ENCODE measurements at regions not wholly inside any gene's neighbourhood (a gene's known extent, or its start where the extent isn't known, plus 50 kb on each side); places are given as distances from the start of the nearest gene placed in this dataset.

GRCh38 chr3:113097960-113098447 lies 107.2 kb downstream of the GTPBP8 start:
- no peak for DNase-seq

DNA sequence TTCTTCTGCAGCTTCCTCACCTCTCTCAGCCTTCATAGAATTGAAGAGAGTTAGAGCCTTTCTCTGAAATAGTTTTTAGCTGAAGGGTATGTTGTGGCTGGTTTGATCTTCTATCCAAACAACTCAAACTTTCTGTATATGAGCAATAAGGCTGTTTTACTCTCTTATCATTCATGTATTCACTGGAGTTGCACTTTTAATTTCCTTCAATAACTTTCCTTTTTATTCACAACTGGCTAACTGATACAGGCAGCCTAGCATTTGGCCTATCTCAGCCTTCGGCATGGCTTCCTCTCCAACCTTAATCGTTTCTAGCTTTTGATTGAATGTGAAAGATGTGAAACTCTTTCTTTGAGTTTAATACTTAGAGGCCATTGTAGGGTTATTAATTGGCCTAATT lies 109.3 kb downstream of the GTPBP8 start:
- DNase-seq: no peak

GRCh38 chr3:113103588-113103987 lies 107.8 kb upstream of the BOC start:
- no peak for DNase-seq

- no peak for DNase-seq
Measured at GRCh38 chr3:113104357-113105092, 106.8 kb upstream of the BOC start.

- DNase-seq: no peak
Measured at GRCh38 chr3:113105093-113105449, 106.3 kb upstream of the BOC start.

DNA sequence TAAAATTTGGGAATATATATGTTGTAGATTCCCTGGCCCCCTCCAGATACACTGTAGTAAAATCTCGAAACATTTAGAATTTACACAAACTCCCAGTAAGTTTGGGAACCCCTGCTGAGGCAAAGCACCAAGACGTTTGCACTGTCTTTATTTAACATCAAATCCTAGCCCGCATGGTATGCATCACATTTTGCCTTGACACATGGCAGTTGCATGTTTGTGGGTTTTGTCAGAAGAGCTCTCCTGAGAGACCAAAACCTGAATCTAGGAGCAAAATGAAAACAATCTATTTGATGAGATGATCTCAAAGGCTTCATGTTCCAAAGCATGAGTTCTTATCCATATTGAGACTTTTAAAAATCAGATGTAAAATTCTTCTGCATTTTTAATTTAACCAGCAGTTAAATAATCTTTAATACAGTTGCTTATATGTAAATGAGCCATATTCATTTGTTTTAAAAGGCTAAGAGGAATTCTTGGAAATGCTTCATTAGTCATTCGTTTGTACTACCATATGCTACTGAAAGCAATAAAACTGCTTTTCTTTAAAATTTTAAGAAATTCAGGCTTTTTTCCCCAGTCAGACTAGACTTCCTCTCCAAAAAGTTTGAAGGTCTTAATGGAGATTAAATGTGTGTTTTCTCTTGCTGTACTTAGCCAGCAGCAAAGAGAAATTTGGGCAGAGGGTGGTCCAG lies 105.2 kb upstream of the BOC start:
- DNase-seq: no peak

DNA sequence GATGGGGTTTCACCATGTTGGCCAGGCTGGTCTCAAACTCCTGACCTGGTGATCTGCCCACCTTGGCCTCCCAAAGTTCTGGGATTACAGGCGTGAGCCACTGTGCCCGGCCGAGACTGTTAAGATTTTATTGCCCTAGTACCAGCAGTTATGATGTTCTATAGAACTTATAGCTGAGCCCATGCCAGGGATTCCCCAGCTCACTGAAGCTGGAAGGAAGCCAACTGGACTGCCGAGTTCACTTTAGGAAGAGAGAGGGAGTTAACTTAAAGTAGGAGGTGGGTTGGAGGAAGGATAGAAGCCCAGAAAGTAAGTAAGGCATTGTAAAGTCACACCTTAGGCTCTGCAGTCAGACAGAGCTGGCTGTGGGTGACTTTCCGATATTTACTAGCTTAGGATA lies 101.1 kb upstream of the BOC start:
- no peak for DNase-seq

DNA sequence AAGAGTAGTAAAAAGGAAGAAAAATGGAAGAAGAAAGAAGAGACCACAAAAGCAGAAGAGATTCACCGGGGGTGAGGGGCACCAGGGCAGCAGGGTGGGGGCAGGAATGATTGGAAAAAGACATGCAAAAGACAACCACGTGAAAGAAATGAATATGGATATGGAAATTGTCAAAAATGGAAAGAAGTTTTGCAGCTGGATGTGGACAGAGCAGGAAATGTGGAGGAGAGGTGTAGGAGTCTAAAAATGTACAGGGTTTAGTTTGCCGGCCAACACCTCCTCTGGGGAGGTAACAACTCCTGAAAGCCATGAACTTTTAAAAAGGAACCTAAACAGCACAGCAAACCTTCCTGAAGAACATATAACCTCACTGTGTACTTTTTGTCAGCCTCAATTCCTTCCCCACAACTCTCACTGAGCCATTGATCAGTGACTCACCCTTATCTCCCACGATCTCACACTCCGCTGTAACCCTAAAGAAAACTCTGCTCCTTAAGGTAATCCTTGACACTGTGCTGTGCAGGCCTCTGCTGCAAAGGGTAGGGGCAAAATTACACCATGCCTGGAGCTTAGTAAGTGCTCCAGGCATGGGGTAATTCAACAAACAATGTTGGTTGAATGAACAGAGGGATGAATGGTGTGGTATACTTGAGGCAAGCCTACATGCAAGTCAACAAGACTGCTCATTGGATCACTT lies 100.2 kb upstream of the BOC start:
- no peak for DNase-seq

- no peak for DNase-seq
Measured at GRCh38 chr3:113113361-113113760, 98.0 kb upstream of the BOC start.

- DNase-seq: peak; percentile 19
Measured at GRCh38 chr3:113117511-113118234, 93.7 kb upstream of the BOC start.

DNA sequence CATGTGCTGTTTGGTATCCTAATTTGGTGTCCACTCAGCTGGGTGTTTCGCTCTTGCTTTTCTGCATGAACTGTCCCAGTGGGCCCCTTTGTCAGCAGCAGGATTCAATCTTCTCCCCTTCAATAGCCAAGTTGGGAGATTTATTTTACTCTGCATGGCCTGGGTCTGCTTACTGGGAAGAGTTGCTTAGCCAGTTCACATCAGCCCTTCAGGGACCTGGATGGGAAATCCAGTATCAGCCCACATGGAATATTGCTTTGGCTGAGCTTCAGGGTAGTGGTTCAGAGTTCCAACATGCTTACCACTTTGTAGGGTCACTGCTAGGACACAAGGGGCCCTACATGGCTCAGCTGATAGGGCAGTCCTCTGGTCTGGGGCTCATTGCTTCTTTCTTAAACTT lies 93.0 kb upstream of the BOC start:
- no peak for DNase-seq

DNA sequence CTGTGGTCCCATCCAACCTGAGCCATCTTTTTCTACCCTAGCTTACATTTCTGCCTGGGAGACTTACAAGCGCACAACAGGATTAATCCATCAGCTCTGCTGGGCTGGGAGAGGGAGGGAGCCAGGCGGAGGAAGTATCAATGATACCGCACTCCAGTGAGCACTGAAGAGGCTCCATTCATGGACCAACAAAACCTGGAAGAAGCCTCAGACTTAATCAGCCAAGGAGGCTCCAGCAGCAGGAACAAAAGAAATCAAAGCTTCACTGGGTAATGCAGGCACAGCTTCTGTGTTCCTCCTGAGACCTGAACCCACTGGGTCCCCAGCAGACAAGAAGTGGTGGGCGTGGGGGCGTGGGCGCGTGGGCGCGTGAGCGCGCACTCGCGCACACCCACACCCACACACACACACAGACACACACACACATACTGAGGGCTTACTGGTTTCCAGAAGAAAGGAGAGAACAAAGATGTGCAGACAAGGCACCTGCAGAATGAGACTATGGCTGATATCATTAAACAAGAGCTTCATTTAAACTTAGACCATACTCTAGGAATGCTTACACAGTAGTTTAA lies 87.0 kb upstream of the BOC start:
- DNase-seq: no peak

DNA sequence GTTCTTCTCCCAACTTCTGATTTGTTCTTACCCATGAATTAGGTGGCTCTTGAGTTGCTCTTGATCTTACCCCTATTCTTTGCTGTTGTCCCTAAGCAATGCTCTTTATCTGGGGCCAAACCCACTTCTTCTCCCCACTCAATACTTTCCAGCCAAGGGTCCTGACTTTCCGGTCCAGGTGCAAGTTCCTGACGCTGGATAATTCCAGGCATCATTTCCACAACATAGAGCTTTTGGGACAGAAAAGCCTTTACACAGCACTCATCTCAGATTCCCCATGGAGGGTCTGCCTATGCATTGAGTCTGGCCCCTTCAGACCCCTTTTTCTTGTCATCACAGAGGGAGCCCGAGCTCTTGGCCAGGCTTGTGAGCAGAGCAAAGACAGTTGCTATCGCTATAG lies 85.4 kb upstream of the BOC start:
- DNase-seq: no peak

DNA sequence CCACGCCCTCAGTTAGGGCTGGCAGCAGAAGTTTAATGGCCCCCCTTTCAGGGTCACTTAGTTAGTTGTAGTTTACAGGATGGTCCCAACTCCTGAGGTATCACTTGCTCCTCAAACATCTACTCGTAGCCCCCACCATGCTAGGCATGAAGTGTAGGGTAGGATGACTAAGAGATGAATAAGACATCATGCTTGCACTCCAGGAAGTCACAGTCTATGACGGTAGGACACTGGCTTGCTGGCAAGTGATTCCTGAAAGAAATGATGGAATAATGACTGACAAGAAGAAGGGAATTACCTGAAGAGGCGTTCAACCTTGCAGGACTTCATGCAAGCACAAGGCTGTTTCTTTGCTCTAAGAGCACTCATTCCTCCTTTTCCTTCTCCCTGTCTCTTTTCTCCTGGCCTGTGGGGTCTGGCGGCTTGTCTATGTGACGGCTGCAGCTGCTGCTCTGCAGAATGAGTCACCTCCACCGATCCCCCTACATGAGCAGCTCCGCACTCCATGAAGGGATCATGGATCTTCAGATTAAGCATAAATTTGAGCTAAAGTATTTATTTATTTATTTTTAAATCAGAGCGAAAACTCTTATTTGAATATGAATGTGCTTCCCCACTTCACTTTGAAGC lies 82.9 kb upstream of the BOC start:
- DNase-seq: no peak

GRCh38 chr3:113129168-113129567 lies 82.2 kb upstream of the BOC start:
- no peak for DNase-seq

DNA sequence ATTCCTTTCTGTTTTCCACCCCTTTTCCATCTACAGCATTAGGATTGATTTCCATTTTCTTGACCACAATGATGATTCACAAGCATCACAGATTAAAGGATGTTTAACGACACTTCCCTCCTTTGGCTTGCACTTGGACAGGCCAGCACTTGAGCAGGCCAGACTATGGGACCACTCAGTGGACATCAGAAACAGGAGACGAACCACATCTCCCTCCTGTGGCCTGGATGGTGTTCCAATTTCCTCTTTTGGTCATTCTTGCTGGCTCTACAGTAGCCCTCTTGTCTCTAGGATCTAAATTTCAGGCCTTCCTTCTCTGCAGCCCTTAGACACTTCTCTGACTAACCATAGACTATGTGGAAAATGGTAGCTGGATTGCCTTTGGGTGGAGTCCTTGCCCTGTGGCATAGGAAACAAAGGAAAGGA lies 78.8 kb upstream of the BOC start:
- DNase-seq: no peak

DNA sequence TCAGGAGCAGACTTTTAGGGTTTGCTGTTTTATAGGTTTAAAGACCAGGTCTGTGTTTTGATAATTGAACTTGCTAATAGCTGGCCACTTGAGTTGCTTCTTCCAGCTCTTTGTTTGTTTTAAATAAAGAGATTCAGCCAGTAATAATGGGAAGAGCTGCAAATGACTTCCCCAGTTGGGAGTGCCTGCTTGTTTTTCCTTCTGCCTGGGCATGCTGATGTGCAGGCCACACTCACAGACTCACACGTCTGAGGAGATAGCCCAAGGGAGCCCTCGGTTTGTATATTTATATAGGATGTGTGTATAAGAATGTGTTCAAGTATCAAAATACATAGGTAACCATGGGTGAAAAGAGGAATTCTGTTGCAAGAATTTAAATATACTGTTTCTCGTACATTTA lies 78.2 kb upstream of the BOC start:
- no peak for DNase-seq

DNA sequence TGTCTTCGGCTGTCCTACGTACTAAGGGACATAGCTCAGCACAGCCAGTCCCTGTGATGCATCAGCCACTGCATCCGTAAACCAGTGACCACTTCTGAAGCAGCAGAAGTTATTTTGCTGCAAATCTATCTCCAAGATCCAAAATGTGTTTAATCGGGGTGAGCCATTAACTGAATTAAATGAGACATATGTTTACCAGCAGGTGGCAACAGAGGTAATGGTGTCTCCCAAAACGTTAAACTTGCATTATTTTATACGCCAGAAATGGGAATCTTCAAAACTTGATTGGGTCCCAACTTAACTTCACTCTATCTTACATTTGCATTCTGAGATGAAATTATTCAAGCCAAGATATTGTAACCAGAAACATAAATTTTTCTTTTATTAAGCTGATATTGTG lies 75.3 kb upstream of the BOC start:
- peak; percentile 13 for DNase-seq

DNA sequence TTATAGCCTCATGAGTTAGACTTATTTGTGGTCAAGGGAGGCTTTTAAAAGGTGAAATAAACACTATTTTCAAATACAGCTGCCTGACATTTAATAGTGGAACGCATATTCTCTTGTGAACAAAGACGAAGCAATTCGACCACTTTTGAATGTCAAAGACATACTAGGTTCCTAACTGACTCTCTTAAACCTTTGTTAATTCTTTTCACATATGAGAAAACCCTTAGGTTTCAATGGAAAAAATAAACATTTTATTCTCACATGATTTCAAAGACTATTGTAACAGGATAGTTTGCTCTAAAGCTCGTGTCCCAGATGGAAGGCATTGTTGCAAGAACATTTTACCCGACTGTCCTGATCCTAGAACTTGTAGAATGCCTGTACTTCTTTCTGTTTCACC lies 74.8 kb upstream of the BOC start:
- DNase-seq: no peak

DNA sequence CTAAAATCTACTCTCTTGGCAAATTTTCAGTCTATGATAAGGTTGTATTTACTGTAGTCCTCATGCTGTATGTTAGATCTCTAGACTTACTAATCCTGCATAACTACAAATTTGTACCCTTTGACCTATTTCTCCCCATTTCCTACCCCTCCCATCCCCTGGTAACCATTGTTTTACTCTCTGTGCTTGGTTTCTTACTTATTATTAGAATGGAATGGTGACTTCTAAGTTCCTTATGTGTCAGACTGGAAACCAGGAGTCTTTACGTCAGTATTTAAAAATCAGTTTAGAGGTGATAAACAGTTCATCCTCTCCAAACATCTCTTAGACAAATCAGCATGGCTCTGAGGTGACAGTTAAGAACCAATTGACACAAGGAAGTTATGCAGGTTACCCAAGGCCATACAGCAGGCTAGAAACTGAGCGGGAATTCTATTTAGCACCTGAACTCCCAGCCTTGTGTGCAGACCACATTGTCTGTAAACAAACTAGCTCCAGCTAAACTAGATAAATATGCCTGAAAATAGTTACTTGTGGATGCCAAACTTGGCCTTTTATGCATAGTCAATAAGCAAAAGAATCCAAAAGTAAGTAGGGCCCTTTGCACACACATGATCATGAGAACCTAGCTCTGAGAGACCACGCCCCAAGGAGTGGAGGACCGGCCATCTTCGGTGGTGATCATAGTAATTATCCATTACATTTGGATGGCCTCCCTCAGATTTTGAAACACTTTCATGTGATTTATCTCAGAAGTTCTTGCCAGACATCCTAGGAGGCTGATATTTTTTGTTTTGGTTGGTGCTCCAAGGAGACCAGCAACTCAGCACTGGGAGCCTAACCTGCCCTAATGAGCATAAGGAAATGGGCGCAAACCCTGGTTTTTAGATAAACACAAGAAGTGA lies 72.3 kb upstream of the BOC start:
- DNase-seq: no peak

DNA sequence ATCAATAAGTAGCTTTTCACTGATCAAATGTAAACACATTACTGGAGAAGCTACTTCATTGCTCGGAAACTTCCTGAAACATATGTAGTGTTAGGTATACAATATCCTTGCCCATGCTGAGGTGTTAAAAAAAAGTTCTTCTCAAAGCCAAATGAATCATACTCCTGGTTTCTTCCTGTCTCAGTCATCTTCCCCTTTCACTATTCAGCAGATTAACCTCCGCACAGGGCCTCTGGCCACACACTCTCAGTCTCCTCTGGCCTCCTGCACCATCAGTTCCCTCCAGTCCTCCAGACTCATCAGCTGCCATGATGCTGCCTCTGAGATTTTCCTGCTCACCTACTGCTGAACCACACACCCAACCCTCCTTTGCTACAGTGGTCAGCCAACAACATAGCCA lies 70.5 kb upstream of the BOC start:
- DNase-seq: no peak
